Activated effector memory CD4-positive, alpha-beta T cell treated with anti-CD3 and anti-CD28 coated beads, Interleukin-2, amount 50 U/mL, for 16 hours (primary cell): ENCODE measurements at regions not wholly inside any gene's neighbourhood (a gene's known extent, or its start where the extent isn't known, plus 50 kb on each side); places are given as distances from the start of the nearest gene placed in this dataset.

Experiments
- DNase-seq: peaks from one replicate; pipeline ENCODE4 v3.0.0-alpha.2; 2020

DNA sequence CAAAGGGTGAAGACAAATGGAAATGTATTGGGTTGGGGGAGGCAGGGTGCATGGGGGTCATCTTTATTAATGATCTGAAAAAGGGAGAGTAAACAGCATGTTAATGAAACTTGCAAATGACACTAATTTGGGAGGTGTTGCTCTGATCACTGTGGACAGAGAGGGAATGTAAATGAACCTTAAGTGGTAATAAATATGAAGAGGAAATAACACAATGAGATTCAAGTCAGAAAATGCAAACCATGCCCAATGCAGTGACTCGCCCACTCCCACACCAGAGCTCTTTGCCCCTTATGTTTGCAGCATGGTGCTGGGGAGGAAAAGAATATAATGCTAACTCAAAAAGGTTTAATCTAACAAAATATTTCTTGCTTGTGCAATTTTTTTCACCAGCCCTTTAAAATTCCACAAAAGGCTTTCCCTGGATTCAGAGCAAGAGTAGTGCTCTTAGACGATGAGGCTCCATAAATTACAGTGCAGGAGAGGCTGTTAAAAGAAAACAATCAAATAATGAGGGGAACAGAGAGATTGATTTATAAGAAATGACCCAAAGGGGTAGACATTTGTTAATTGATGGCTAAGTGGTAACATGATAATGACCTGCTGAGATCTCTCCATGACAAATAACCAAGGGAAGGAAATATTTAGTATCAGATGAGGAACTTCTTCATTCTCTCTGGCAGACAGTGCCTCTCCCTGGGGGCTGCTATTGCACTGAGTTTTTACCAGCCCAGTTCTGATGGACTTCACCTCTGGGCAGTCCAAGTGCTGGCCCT lies 210.0 kb upstream of the PPP2R3A start:
- DNase-seq, result no peak

DNA sequence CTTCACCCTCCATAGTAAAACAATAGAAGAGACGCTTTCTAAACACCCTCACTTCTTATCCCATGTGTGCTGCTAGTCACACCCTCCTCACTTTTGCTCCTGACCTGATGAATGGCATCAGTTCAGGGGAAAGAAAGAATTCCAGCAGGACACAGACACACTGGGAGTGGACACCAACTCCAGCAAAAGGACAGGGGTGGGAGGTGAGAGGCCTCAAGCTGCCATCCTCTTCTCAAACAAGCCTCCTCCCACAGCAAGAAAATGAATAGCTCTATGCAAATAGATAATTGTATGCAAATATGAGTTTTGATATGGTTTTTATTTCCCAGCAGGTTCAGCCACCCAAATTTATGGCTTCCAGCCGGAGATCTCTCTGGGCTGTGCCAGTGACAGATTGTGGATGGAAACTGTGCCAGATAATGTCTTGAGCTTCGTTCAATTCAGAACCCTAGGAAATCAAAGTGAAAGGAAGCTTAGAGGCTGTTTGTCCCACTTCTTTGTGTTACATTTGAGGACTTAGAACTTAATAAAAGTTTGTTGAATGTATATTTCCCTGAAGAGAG lies 209.3 kb upstream of the PPP2R3A start:
- DNase-seq, result no peak

- no peak for DNase-seq
These were observed 208.1 kb upstream of the PPP2R3A start for GRCh38 chr3:135757421-135757820.

DNA sequence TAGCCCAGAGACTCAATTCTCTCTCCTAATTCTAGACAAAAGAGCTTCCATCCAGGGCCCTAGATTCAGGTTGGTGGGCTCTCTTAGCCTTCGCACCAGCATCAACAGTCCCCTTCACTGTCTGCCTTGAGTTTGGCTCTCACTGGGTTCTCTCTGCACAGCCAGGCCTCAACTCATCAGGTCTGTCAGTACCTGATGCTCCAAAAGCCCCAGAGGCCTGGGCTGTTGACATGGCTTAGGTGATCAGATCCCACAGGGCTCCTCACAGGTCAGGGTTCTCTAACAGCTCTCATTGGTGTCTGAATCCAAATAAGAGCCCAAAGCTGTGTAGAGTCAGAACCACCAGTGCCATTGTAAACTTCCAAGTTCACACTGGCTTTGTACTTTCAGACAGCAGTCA lies 206.6 kb upstream of the PPP2R3A start:
- DNase-seq, result no peak

- no peak for DNase-seq
These were observed 205.9 kb upstream of the PPP2R3A start for GRCh38 chr3:135759651-135760050.

DNA sequence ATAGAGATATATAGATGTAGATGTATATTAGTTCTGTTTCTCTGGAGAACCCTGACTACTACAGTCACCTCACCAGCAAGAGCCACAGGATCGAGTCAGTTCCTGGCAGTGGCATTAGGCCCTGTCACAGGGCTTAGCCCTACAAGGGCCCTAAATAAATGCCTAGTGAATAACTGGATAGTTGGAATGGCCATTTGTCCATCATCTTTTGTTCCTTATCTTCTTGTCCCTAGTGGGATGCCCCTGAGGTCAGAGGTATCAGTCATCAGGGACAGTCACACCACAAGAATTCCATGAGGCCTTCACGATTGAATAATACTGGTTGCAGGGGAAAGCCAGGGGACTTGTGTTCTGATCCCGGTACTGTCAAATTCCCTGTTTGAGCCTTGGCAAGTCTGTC lies 204.9 kb upstream of the PPP2R3A start:
- no peak for DNase-seq

DNA sequence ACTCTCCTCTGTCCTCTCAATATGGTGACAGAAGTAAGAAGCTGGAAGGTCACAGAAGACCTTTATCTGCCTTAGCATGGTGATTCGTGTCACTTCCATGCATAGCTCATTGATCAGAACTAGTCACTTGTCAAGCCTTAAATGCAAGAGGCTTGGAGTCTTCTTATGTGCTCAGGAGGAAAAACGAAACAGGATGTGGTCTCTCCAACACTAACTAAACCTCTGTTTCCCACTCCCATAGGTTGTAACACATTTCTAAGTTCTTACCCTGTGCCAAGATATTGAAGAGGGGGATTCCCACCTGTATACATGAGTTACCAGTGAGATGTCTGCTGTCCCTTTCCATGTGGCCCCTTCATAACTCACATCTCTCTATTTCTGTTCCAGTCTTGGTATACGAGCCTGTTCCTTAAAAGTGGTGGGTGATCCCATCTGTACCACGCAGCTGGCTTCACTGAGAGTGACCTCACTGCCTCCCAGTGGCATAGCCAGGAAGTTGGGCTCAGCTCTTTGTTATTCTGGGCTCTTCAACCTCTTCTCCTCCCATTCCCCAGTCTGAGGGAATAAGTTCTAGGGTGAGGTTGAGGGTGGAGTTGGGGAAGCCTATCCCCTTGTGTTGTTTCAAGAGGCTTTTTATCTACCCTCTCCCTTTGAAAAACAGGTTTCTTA lies 203.2 kb upstream of the PPP2R3A start:
- no peak for DNase-seq

- DNase-seq, result no peak
These were observed 199.4 kb upstream of the PPP2R3A start for GRCh38 chr3:135766115-135766514.

GRCh38 chr3:135771760-135772159 lies 193.8 kb upstream of the PPP2R3A start:
- no peak for DNase-seq

DNA sequence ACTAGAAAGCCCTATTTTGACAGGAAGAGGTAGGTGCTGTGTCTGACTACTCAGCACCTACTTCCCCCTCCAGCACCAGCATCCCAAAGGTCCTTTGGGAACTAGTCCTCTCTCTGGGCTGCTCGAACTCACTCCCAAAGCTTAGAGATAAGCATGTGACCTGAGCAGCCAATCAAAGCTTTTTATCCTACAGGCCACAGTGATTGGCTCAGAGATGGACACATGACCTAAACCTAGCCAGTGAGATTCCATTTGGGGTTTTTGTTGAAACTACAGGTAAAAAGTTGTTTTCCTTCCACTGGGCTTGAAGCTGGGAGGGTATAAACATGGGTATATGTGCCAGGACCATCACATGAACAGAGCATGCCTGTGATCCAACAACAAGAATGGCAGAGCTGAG lies 186.5 kb upstream of the PPP2R3A start:
- no peak for DNase-seq

DNA sequence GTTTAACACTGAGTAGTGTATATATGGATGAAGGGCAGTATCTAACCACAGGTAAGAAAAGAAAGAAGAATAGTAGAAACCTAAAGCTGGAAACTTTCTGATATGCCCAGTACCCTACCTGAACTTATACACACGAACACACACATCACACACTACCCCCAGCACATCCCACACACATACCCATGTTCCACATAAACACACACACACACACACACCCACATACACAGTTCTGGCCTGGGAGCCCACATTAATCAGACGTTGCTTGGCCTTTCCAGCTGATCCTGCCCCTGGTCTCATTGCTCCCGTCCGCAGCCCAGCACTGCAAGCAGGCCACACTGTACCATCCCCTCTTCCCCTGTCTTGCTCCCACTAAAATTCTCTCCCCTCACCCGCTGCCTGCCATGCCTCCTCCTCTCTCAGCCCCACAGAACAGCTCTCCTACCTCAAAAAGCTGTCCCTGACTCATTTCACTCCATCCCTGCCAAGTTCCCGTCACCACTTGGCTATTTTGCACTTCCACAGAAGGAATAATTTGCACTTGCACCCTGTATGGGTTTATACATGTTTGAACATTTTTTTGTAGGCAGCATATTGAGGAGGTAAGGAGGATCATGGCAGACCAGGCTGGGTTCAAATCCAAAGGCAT lies 185.8 kb upstream of the PPP2R3A start:
- DNase-seq, result no peak

DNA sequence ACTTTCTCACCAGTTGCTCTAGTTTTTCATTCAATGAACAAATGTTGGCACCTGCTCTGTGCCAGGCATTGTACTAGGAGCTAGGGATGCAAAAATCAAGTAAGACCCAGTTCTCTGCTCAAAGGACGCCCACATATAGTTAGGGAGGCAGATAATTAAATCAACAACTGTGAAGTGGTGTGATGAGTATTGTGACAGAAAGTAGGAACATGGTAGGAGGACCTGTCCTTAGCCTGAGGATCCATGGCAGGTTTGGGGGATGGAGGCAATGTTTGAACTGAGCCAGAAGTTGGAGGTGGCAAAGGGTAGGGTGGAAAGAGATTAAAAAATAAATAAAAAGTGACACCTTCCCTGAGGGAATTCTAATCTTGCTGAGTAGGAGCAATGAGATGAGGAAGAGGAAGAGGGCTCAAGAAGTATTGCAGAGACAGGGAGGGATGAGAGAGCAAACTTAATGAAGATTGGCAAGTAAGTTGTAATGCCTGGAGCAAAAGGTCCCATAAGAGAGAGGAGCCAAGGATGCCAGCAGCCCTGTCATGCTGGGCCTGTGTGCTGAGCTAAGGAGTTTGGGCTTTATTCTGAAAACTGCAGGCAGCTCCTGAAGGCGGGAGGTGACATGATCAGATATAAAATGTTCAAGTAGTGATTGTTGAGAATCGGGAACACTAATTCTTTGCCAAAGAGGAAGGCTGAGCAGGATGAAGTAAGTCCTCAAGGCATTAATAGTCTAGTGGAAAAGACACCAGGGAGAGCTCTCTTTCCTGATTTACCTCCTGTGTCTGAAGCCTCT lies 184.3 kb upstream of the PPP2R3A start:
- DNase-seq, result no peak

DNA sequence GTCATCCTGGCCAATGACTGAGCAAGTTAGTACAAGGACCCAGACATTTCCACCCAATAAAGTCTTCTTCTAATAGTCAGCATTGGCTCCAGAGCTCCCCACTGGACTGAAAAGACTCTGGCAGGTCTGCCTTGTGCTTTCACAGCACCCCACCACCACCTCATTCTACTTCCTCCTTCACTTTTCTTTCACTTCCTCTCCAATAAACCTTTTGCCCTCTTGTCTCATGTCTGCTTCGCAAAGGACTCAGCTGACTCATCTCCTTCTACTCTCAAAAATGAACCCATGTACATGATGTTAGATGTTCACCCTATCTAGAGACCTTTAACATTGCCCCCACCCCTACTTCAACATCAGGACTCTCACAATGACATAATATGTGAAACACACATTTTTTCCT lies 181.0 kb upstream of the PPP2R3A start:
- DNase-seq, result no peak

- no peak for DNase-seq
These were observed 177.4 kb upstream of the PPP2R3A start for GRCh38 chr3:135788146-135788545.

DNA sequence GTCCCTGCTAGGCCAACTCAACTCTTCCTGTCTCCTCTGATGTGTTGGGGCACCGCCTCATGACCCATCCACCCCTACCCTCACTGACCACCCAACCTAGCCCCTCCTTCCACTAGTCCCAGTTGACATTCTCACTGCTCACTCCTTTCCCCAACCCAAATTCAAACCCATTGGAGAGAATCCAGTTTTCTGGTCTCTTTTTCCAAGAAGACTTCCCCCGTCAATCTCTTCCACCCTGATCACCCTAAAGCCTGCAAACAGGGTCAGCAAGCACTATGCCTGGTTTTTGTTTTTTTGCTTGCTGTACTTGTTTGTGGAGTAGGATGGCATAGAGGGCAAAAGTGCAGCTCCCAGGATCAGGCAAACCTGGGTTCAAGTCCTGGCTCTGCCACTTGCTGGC lies 176.6 kb upstream of the PPP2R3A start:
- no peak for DNase-seq

- no peak for DNase-seq
These were observed 173.4 kb upstream of the PPP2R3A start for GRCh38 chr3:135792174-135792573.

GRCh38 chr3:135792858-135793475 lies 172.6 kb upstream of the PPP2R3A start:
- DNase-seq, result no peak

GRCh38 chr3:135800071-135800549 lies 165.4 kb upstream of the PPP2R3A start:
- DNase-seq, result no peak

DNA sequence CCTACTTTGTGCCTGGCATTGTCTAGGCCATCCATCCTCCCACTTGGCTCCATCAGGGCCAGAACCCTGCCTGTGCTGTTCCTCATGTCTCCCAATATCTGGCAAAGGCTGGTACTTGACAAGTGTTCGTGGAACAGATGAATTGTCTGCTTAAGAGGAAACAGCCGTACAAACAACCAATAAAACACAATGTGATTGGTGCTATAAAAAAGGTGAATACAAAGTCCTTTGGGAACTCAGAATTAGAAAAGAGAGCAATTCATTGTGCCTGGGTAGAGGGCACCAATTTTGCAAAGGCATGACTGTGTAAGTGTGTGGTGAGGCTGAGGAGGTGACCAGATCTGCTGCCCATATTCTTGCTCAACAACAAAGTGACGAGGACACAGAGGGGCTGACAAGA lies 164.5 kb upstream of the PPP2R3A start:
- DNase-seq, result no peak

- no peak for DNase-seq
These were observed 163.4 kb upstream of the PPP2R3A start for GRCh38 chr3:135802171-135802570.

DNA sequence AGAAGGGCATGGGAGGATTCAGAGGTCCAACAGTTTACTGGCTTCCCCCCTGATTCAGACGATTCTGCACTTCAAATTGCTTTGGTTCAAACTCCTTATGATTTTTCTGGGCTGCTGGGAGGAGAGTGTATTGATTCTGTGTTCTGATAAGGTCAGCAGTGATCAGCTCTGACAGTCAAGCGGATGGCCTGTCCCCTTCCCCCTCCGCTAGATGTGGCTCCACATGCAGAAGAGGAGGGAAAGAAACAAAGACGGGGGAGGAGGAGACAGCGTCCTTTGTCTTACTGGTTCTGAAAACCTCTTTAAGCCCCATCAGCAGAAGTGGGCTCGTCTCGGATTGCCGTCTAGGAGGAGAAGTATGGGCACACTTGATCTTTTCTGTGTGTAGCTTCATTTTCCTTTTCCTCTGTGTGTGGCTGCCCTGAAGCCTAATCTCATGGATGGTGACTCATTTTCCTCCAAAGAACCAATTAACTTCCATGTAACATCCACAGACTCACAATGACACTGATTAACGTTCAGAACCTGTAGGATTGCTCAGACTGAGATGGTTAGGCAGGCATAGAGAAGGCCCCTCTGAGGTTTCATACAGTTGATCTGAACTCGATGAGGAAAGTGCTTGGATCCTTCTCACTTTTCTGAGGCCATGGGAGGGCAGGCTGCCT lies 162.4 kb upstream of the PPP2R3A start:
- no peak for DNase-seq

GRCh38 chr3:135805752-135806151 lies 159.8 kb upstream of the PPP2R3A start:
- no peak for DNase-seq
